ENCODE measurements at regions not wholly inside any gene's neighbourhood (a gene's known extent, or its start where the extent isn't known, plus 50 kb on each side); places are given as distances from the start of the nearest gene placed in this dataset.
A peak's percentile ranks its signal among the peaks of the same experiment; 100 is the strongest.

GRCh38 chr14:46747001-46747652 lies 95.5 kb upstream of the RPL10L start:
- no peaks in the 10 kb centered on the region for H3K27me3 ChIP-seq
- peak overlapping the region; percentile 71 for H3K27ac ChIP-seq
- no peaks in the 10 kb centered on the region for H3K9me3 ChIP-seq (ENCODE audit: low read depth)
- no peaks in the 10 kb centered on the region for H4K20me1 ChIP-seq (ENCODE audit: insufficient read depth, poor library complexity, severe bottlenecking)
- DNase-seq (ENCODE audit: low spot score) = peak; percentile 20
- no peaks in the 10 kb centered on the region for H3K4me1 ChIP-seq (ENCODE audit: insufficient read depth)
- H3K4me3 ChIP-seq = no peak overlapping the region
- no peak overlapping the region for H2AFZ ChIP-seq
- WGBS (ENCODE audit: low lambda C conversion rate, missing lambda C conversion rate) = 89% methylated on average over 5 of the region's 5 CpGs
- no peaks in the 10 kb centered on the region for H3K9me2 ChIP-seq (replicated peaks; ENCODE audit: insufficient read depth)
- no peak overlapping the region for H3K4me2 ChIP-seq
- TF ChIP-seq CTCF (IDR thresholded peaks at IDR 0.05; ENCODE audit: poor library complexity) = no peak
- no peak for TF ChIP-seq EZH2 (IDR thresholded peaks at IDR 0.05; ENCODE audit: borderline replicate concordance)
- no peak for TF ChIP-seq EZH2phosphoT487 (IDR thresholded peaks at IDR 0.05; ENCODE audit: low read depth, severe bottlenecking, unreplicated experiment)
- no peaks in the 10 kb centered on the region for H3K36me3 ChIP-seq (replicated peaks; ENCODE audit: insufficient read depth, low read depth)
- no peaks in the 10 kb centered on the region for H3K79me2 ChIP-seq

GRCh38 chr14:46734286-46734685 lies 82.7 kb upstream of the RPL10L start:
- Histone ChIP-seq H3K9me3 (ENCODE audit: low read depth) (no peaks in the 10 kb centered on the region), H3K36me3 (replicated peaks; ENCODE audit: insufficient read depth, low read depth) (no peaks in the 10 kb centered on the region), H4K20me1 (ENCODE audit: insufficient read depth, poor library complexity, severe bottlenecking) (no peaks in the 10 kb centered on the region), H3K27me3 (no peaks in the 10 kb centered on the region), H3K27ac (peak overlapping the region; percentile 79), H3K79me2 (no peaks in the 10 kb centered on the region), H2AFZ (peak overlapping the region; percentile 23), H3K9me2 (replicated peaks; ENCODE audit: insufficient read depth) (no peaks in the 10 kb centered on the region), H3K4me1 (ENCODE audit: insufficient read depth) (no peaks in the 10 kb centered on the region), H3K4me3 (no peak overlapping the region), H3K4me2 (peak overlapping the region; percentile 40)
- 57% methylated on average over 4 of the region's 4 CpGs for WGBS (ENCODE audit: low lambda C conversion rate, missing lambda C conversion rate)
- peak; percentile 35 for DNase-seq (ENCODE audit: low spot score)
- TF ChIP-seq EZH2 (IDR thresholded peaks at IDR 0.05; ENCODE audit: borderline replicate concordance) (no peak), EZH2phosphoT487 (IDR thresholded peaks at IDR 0.05; ENCODE audit: low read depth, severe bottlenecking, unreplicated experiment) (peak; percentile 34)

- H3K9me3 ChIP-seq (ENCODE audit: low read depth) = no peaks in the 10 kb centered on the region
- H3K79me2 ChIP-seq = no peaks in the 10 kb centered on the region
- DNase-seq (ENCODE audit: low spot score) = no peak
- H3K27me3 ChIP-seq = no peaks in the 10 kb centered on the region
- no peaks in the 10 kb centered on the region for H4K20me1 ChIP-seq (ENCODE audit: insufficient read depth, poor library complexity, severe bottlenecking)
- 83% methylated on average over 3 of the region's 3 CpGs for WGBS (ENCODE audit: low lambda C conversion rate, missing lambda C conversion rate)
- TF ChIP-seq EZH2phosphoT487 (IDR thresholded peaks at IDR 0.05; ENCODE audit: low read depth, severe bottlenecking, unreplicated experiment) (no peak), EZH2 (IDR thresholded peaks at IDR 0.05; ENCODE audit: borderline replicate concordance) (no peak)
- no peaks in the 10 kb centered on the region for H3K4me1 ChIP-seq (ENCODE audit: insufficient read depth)
- H2AFZ ChIP-seq = no peak overlapping the region
- no peak overlapping the region for H3K4me3 ChIP-seq
- no peak overlapping the region for H3K4me2 ChIP-seq
- no peaks in the 10 kb centered on the region for H3K36me3 ChIP-seq (replicated peaks; ENCODE audit: insufficient read depth, low read depth)
- H3K27ac ChIP-seq = no peak overlapping the region
- H3K9me2 ChIP-seq (replicated peaks; ENCODE audit: insufficient read depth) = no peaks in the 10 kb centered on the region
Measured at GRCh38 chr14:46717211-46717610, 65.6 kb upstream of the RPL10L start.
